Type B pancreatic cell (in vitro differentiated cells): ENCODE measurements at regions not wholly inside any gene's neighbourhood (a gene's known extent, or its start where the extent isn't known, plus 50 kb on each side); places are given as distances from the start of the nearest gene placed in this dataset.

Source experiments
- DNase-seq: peaks from one replicate; pipeline ENCODE4 v3.0.0; 2021; ENCODE audit warnings: mixed read lengths; ENCODE audit not compliant: unreplicated experiment; ENCODE audit errors: extremely low spot score
- H3K27ac Mint-ChIP-seq: 2 replicates; pipeline ENCODE4 v1.8.0; 2021; ENCODE audit warnings: mild to moderate bottlenecking, mixed read lengths
- H3K27me3 Mint-ChIP-seq: 2 replicates; pipeline ENCODE4 v1.8.0; 2021; ENCODE audit warnings: mixed read lengths
- H3K36me3 Mint-ChIP-seq: 2 replicates; pipeline ENCODE4 v1.8.0; 2021; ENCODE audit warnings: mixed read lengths
- H3K4me1 Mint-ChIP-seq: one replicate; pipeline ENCODE4 v1.8.0; 2021; ENCODE audit warnings: mixed read lengths; ENCODE audit not compliant: unreplicated experiment
- H3K4me3 Mint-ChIP-seq: 2 replicates; pipeline ENCODE4 v1.8.0; 2021; ENCODE audit warnings: mild to moderate bottlenecking, mixed read lengths
- H3K9me3 Mint-ChIP-seq: 2 replicates; pipeline ENCODE4 v1.8.0; 2021; ENCODE audit warnings: mixed read lengths
- TF ChIP-seq, protein P1 (sequence below): fragments of 200-600 bp; sonication (generic); conservative IDR thresholded peaks from 2 replicates; pipeline ENCODE4 v1.5.0; 2021; ENCODE audit warnings: antibody characterized with exemption, mild to moderate bottlenecking

DNA sequence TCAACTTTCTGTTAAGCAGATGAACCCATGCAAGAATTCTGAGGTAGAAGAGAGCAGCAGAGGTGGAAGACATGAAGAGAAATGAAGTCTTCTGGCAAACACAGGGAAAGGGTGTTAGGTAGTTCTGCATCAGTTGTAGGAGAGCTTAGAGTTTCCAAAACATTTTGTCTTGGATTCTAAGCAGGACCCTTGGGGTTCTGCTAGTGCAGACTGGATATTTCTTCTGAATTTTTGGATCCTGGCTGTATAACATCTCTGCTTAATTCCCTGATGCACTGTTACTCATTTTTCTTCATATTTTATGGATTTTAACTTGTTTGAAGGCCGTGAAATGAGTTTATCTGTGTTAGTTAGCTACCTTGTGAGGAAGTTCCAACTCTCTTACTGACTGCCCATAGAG lies 208.7 kb upstream of the SLC35G4 start:
- Mint-ChIP-seq H3K27me3 (no peaks in the 10 kb centered on the region), H3K9me3 (no peaks in the 10 kb centered on the region), H3K36me3 (no peaks in the 10 kb centered on the region), H3K27ac (no peak overlapping the region), H3K4me1 (no peaks in the 10 kb centered on the region), H3K4me3 (no peak overlapping the region)
- TF ChIP-seq, protein P1, sequence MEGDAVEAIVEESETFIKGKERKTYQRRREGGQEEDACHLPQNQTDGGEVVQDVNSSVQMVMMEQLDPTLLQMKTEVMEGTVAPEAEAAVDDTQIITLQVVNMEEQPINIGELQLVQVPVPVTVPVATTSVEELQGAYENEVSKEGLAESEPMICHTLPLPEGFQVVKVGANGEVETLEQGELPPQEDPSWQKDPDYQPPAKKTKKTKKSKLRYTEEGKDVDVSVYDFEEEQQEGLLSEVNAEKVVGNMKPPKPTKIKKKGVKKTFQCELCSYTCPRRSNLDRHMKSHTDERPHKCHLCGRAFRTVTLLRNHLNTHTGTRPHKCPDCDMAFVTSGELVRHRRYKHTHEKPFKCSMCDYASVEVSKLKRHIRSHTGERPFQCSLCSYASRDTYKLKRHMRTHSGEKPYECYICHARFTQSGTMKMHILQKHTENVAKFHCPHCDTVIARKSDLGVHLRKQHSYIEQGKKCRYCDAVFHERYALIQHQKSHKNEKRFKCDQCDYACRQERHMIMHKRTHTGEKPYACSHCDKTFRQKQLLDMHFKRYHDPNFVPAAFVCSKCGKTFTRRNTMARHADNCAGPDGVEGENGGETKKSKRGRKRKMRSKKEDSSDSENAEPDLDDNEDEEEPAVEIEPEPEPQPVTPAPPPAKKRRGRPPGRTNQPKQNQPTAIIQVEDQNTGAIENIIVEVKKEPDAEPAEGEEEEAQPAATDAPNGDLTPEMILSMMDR: no peak
- DNase-seq: no peak

DNA sequence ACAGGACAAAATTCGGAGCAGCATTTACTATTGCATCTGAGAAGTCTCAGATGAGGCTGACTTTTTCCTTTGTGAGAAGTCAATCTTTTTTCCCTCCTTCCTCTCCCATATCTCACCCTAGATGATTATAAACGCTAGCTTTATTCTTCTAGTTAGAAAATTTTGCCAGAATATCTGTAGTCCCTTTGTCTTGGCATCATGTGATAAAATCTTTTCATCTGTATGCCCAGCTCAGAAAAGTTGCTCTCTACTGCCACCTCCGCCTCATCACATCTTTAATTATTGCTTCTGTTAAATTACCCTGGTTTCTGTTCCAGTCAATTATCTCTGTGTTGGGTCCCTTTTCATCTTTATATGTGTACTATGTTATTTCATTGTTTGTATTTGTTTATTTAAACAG lies 210.8 kb upstream of the SLC35G4 start:
- H3K9me3 Mint-ChIP-seq: no peaks in the 10 kb centered on the region
- no peaks in the 10 kb centered on the region for H3K4me1 Mint-ChIP-seq
- H3K27ac Mint-ChIP-seq: no peak overlapping the region
- no peak for DNase-seq
- TF ChIP-seq, protein P1: peak; percentile 58
- H3K4me3 Mint-ChIP-seq: no peak overlapping the region
- H3K27me3 Mint-ChIP-seq: no peaks in the 10 kb centered on the region
- H3K36me3 Mint-ChIP-seq: no peaks in the 10 kb centered on the region

DNA sequence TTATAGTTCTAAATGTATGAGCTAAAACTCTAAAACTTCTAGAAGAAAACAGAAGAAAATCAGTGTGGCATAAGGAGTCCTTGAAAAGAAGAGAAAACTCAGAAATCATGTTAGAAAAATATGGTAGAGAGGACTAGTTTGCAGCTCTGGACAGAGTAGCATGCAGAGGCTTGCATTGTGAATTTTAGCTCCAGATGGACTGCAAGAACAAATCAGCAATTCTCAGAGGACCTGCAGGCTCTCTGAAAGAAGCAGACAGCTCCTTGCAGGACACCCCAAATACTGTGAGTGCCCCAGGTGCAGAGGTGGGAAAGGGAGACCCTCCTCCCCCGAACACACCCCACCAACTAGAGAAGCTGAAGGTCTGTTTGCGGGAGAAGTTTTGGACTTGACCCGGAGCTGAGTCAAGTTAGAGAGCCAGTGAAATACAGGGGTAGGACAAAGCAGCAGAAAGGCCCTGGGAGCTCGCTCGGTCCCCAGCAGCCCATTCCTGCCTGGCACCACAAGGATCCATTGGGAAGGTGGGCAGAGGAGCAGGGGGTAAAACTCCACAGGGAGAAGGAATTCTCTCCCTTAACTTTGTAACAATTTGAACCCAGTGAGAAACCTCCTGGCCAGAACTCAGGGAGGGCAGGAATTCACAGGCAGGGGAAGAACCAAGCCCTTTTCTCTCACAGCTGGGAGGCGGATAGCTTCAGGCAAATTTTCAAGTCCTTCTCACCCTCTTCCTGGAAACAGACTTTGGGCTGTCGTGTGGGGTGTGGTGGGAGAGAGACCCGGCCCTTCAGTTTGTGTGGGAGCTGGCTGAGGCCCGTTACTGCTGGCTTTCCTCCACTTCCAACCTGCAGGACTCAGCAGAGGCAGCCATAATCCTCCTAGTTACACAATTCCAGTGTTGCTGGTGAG lies 216.2 kb upstream of the SLC35G4 start:
- DNase-seq: no peak
- Mint-ChIP-seq H3K27me3 (no peaks in the 10 kb centered on the region), H3K27ac (no peak overlapping the region), H3K9me3 (no peaks in the 10 kb centered on the region), H3K4me3 (no peak overlapping the region), H3K4me1 (peaks cover 6% of the 10 kb centered on the region), H3K36me3 (no peaks in the 10 kb centered on the region)
- TF ChIP-seq, protein P1: no peak

GRCh38 chr18:11392292-11392691 lies 217.1 kb upstream of the SLC35G4 start:
- H3K9me3 Mint-ChIP-seq: no peaks in the 10 kb centered on the region
- TF ChIP-seq, protein P1: no peak
- no peak for DNase-seq
- H3K4me3 Mint-ChIP-seq: peak overlapping the region; percentile 40
- H3K36me3 Mint-ChIP-seq: no peaks in the 10 kb centered on the region
- H3K27me3 Mint-ChIP-seq: no peaks in the 10 kb centered on the region
- H3K27ac Mint-ChIP-seq: peak overlapping the region; percentile 2
- H3K4me1 Mint-ChIP-seq: peaks cover 6% of the 10 kb centered on the region

- H3K36me3 Mint-ChIP-seq: no peaks in the 10 kb centered on the region
- DNase-seq: no peak
Observed at GRCh38 chr18:11391661-11392060, 217.7 kb upstream of the SLC35G4 start.

More at GRCh38 chr18:11391661-11392060, 217.7 kb upstream of the SLC35G4 start:
- Mint-ChIP-seq H3K9me3 (no peaks in the 10 kb centered on the region), H3K4me1 (peaks cover 6% of the 10 kb centered on the region), H3K27ac (no peak overlapping the region), H3K4me3 (peak overlapping the region; percentile 32), H3K27me3 (no peaks in the 10 kb centered on the region)
- TF ChIP-seq, protein P1: no peak
